CD8-positive, alpha-beta memory T cell (primary cell): ENCODE measurements at regions not wholly inside any gene's neighbourhood (a gene's known extent, or its start where the extent isn't known, plus 50 kb on each side); places are given as distances from the start of the nearest gene placed in this dataset.

Experiments
- CTCF ChIA-PET: fragments of 350-600 bp; sonication (Branson Sonifier 250); formaldehyde crosslinking; loops from one replicate; lab custom pipeline; 2021; ENCODE audit warnings: antibody characterized with exemption; lab: Charles Lee
- POLR2A ChIA-PET: fragments of 350-600 bp; sonication (Branson Sonifier 250); formaldehyde crosslinking; loops from one replicate; lab custom pipeline; 2021; ENCODE audit warnings: antibody characterized with exemption; lab: Charles Lee
- DNase-seq, 5 donors: peaks; one replicate each; pipeline versions ENCODE4 v3.0.0 to v3.0.0-alpha.2; 2020 to 2022; ENCODE audit warnings: mixed read lengths in 1 of 5
- H3K27ac ChIP-seq: one replicate; pipeline ENCODE4 v1.7.0; 2013; ENCODE audit warnings: low read depth, mild to moderate bottlenecking, low read length, moderate library complexity
- H3K27me3 ChIP-seq: 2 replicates; pipeline ENCODE4 v1.7.0; 2013; ENCODE audit warnings: low read length, mild to moderate bottlenecking; ENCODE audit not compliant: insufficient read depth, poor library complexity, severe bottlenecking
- H3K36me3 ChIP-seq: 2 replicates; pipeline ENCODE4 v1.7.0; 2013; ENCODE audit warnings: mild to moderate bottlenecking, low read length, moderate library complexity; ENCODE audit not compliant: insufficient read depth
- H3K4me1 ChIP-seq: 2 replicates; pipeline ENCODE4 v1.7.0; 2013; ENCODE audit warnings: mild to moderate bottlenecking, low read length, moderate library complexity; ENCODE audit not compliant: insufficient read depth
- H3K4me3 ChIP-seq: 2 replicates; pipeline ENCODE4 v1.7.0; 2013; ENCODE audit warnings: mild to moderate bottlenecking, low read length
- H3K9me3 ChIP-seq: 2 replicates; pipeline ENCODE4 v1.7.0; 2013; ENCODE audit warnings: mild to moderate bottlenecking, low read length
- H3K27ac Mint-ChIP-seq, 8 donors: one replicate each; pipeline ENCODE4 v1.8.0; 2020 to 2021; ENCODE audit warnings: mixed read lengths in 8 of 8, mild to moderate bottlenecking in 6 of 8, inconsistent platforms in 3 of 8, moderate library complexity in 3 of 8
- H3K27me3 Mint-ChIP-seq, 2 donors: one replicate each; pipeline ENCODE4 v1.8.0; 2020 to 2021; ENCODE audit warnings: mixed read lengths in 2 of 2, mild to moderate bottlenecking in 1 of 2, moderate library complexity in 1 of 2
- H3K36me3 Mint-ChIP-seq, 3 donors: one replicate each; pipeline ENCODE4 v1.8.0; 2020 to 2021; ENCODE audit warnings: mixed read lengths in 3 of 3, inconsistent platforms in 1 of 3, mild to moderate bottlenecking in 1 of 3
- H3K4me1 Mint-ChIP-seq, 3 donors: one replicate each; pipeline ENCODE4 v1.8.0; 2020 to 2021; ENCODE audit warnings: mixed read lengths in 3 of 3, inconsistent platforms in 1 of 3, mild to moderate bottlenecking in 1 of 3
- H3K4me3 Mint-ChIP-seq, 7 donors: one replicate each; pipeline ENCODE4 v1.8.0; 2020 to 2021; ENCODE audit warnings: mixed read lengths in 7 of 7, mild to moderate bottlenecking in 6 of 7, moderate library complexity in 4 of 7, inconsistent platforms in 2 of 7
- H3K9me3 Mint-ChIP-seq, 5 donors: one replicate each; pipeline ENCODE4 v1.8.0; 2020 to 2022; ENCODE audit warnings: mixed read lengths in 5 of 5, mild to moderate bottlenecking in 3 of 5, moderate library complexity in 2 of 5, inconsistent platforms in 1 of 5

- Mint-ChIP-seq H3K9me3 (peaks cover 2 to 23% (median 8%) of the 10 kb centered on the region in 5 donors), H3K4me1 (no peaks in the 10 kb centered on the region), H3K27me3 (peaks cover 0 to 1% of the 10 kb centered on the region in 2 donors), H3K27ac (no peak overlapping the region), H3K4me3 (no peak overlapping the region), H3K36me3 (no peaks in the 10 kb centered on the region)
- ChIA-PET CTCF (no interaction called here), POLR2A (no interaction called here)
- no peaks in the 10 kb centered on the region for H3K36me3 ChIP-seq
- no peak overlapping the region for H3K4me3 ChIP-seq
- H3K9me3 ChIP-seq: no peaks in the 10 kb centered on the region
- H3K27ac ChIP-seq: no peak overlapping the region
- no peak for DNase-seq
- no peaks in the 10 kb centered on the region for H3K27me3 ChIP-seq
- no peaks in the 10 kb centered on the region for H3K4me1 ChIP-seq
Measured at GRCh38 chr10:36182179-36182566, 540.1 kb upstream of the FZD8 start.

- peaks cover 2 to 23% (median 8%) of the 10 kb centered on the region in 5 donors for H3K9me3 Mint-ChIP-seq
- Histone ChIP-seq H3K4me1 (no peaks in the 10 kb centered on the region), H3K27me3 (no peaks in the 10 kb centered on the region), H3K36me3 (no peaks in the 10 kb centered on the region), H3K27ac (no peak overlapping the region), H3K9me3 (no peaks in the 10 kb centered on the region), H3K4me3 (no peak overlapping the region)
- DNase-seq: no peak
- ChIA-PET CTCF (no interaction called here), POLR2A (no interaction called here)
- no peaks in the 10 kb centered on the region for H3K4me1 Mint-ChIP-seq
- H3K4me3 Mint-ChIP-seq: no peak overlapping the region
- peaks cover 0 to 1% of the 10 kb centered on the region in 2 donors for H3K27me3 Mint-ChIP-seq
- H3K36me3 Mint-ChIP-seq: no peaks in the 10 kb centered on the region
- no peak overlapping the region for H3K27ac Mint-ChIP-seq
Measured at GRCh38 chr10:36181426-36182178, 539.5 kb upstream of the FZD8 start.

- ChIA-PET CTCF (no interaction called here), POLR2A (no interaction called here)
Measured at GRCh38 chr10:36178616-36179015, 536.5 kb upstream of the FZD8 start.

GRCh38 chr10:36177071-36177470 is 535.0 kb upstream of the FZD8 start:
- Mint-ChIP-seq H3K4me3 (no peak overlapping the region), H3K9me3 (peaks cover 2 to 22% (median 7%) of the 10 kb centered on the region in 5 donors), H3K4me1 (no peaks in the 10 kb centered on the region), H3K27ac (no peak overlapping the region), H3K36me3 (no peaks in the 10 kb centered on the region), H3K27me3 (peaks cover 0 to 1% of the 10 kb centered on the region in 2 donors)
- no peaks in the 10 kb centered on the region for H3K9me3 ChIP-seq
- no peaks in the 10 kb centered on the region for H3K4me1 ChIP-seq
- H3K27me3 ChIP-seq: no peaks in the 10 kb centered on the region
- no peak overlapping the region for H3K27ac ChIP-seq
- H3K36me3 ChIP-seq: no peaks in the 10 kb centered on the region
- ChIA-PET POLR2A (no interaction called here), CTCF (no interaction called here)
- DNase-seq: no peak
- no peak overlapping the region for H3K4me3 ChIP-seq

More at GRCh38 chr10:36178616-36179015, 536.5 kb upstream of the FZD8 start:
- Mint-ChIP-seq H3K4me1 (no peaks in the 10 kb centered on the region), H3K9me3 (peaks cover 2 to 26% (median 5%) of the 10 kb centered on the region in 5 donors), H3K36me3 (no peaks in the 10 kb centered on the region), H3K27ac (no peak overlapping the region), H3K27me3 (peaks cover 0 to 1% of the 10 kb centered on the region in 2 donors), H3K4me3 (no peak overlapping the region)
- no peaks in the 10 kb centered on the region for H3K4me1 ChIP-seq
- no peaks in the 10 kb centered on the region for H3K36me3 ChIP-seq
- H3K9me3 ChIP-seq: no peaks in the 10 kb centered on the region
- H3K27ac ChIP-seq: no peak overlapping the region
- no peak overlapping the region for H3K4me3 ChIP-seq
- no peak for DNase-seq
- H3K27me3 ChIP-seq: no peaks in the 10 kb centered on the region

GRCh38 chr10:36175954-36176353 is 533.9 kb upstream of the FZD8 start:
- H3K27ac Mint-ChIP-seq: no peak overlapping the region
- peaks cover 0 to 1% of the 10 kb centered on the region in 2 donors for H3K27me3 Mint-ChIP-seq
- H3K36me3 Mint-ChIP-seq: no peaks in the 10 kb centered on the region

GRCh38 chr10:36173364-36173763 is 531.3 kb upstream of the FZD8 start:
- Mint-ChIP-seq H3K27me3 (no peaks in the 10 kb centered on the region), H3K9me3 (peaks cover 2 to 15% (median 5%) of the 10 kb centered on the region in 5 donors)

More at GRCh38 chr10:36175954-36176353, 533.9 kb upstream of the FZD8 start:
- H3K9me3 ChIP-seq: no peaks in the 10 kb centered on the region
- ChIA-PET POLR2A (no interaction called here), CTCF (no interaction called here)
- DNase-seq: no peak
- H3K27ac ChIP-seq: no peak overlapping the region
- H3K4me3 ChIP-seq: no peak overlapping the region
- Mint-ChIP-seq H3K4me1 (no peaks in the 10 kb centered on the region), H3K9me3 (peaks cover 2 to 21% (median 7%) of the 10 kb centered on the region in 5 donors), H3K4me3 (no peak overlapping the region)
- no peaks in the 10 kb centered on the region for H3K27me3 ChIP-seq
- H3K36me3 ChIP-seq: no peaks in the 10 kb centered on the region
- no peaks in the 10 kb centered on the region for H3K4me1 ChIP-seq

GRCh38 chr10:36171953-36172940 is 530.2 kb upstream of the FZD8 start:
- Mint-ChIP-seq H3K27ac (no peak overlapping the region), H3K4me1 (no peaks in the 10 kb centered on the region), H3K9me3 (peaks cover 2 to 15% (median 5%) of the 10 kb centered on the region in 5 donors), H3K27me3 (no peaks in the 10 kb centered on the region), H3K4me3 (no peak overlapping the region), H3K36me3 (no peaks in the 10 kb centered on the region)
- Histone ChIP-seq H3K4me1 (no peaks in the 10 kb centered on the region), H3K4me3 (no peak overlapping the region), H3K27ac (no peak overlapping the region), H3K9me3 (no peaks in the 10 kb centered on the region), H3K36me3 (no peaks in the 10 kb centered on the region), H3K27me3 (no peaks in the 10 kb centered on the region)
- no peak for DNase-seq
- ChIA-PET POLR2A (no interaction called here), CTCF (no interaction called here)

More at GRCh38 chr10:36173364-36173763, 531.3 kb upstream of the FZD8 start:
- ChIA-PET POLR2A (no interaction called here), CTCF (no interaction called here)
- Histone ChIP-seq H3K4me3 (no peak overlapping the region), H3K9me3 (no peaks in the 10 kb centered on the region), H3K27me3 (no peaks in the 10 kb centered on the region), H3K4me1 (no peaks in the 10 kb centered on the region), H3K36me3 (no peaks in the 10 kb centered on the region), H3K27ac (no peak overlapping the region)
- no peak for DNase-seq
- no peaks in the 10 kb centered on the region for H3K4me1 Mint-ChIP-seq
- no peak overlapping the region for H3K27ac Mint-ChIP-seq
- no peaks in the 10 kb centered on the region for H3K36me3 Mint-ChIP-seq
- no peak overlapping the region for H3K4me3 Mint-ChIP-seq

- H3K27ac Mint-ChIP-seq: no peak overlapping the region
- H3K36me3 Mint-ChIP-seq: no peaks in the 10 kb centered on the region
- H3K9me3 ChIP-seq: no peaks in the 10 kb centered on the region
- H3K4me1 Mint-ChIP-seq: no peaks in the 10 kb centered on the region
- H3K27ac ChIP-seq: no peak overlapping the region
- peaks cover 2 to 15% (median 4%) of the 10 kb centered on the region in 5 donors for H3K9me3 Mint-ChIP-seq
- DNase-seq: no peak
- no peaks in the 10 kb centered on the region for H3K4me1 ChIP-seq
- H3K4me3 ChIP-seq: no peak overlapping the region
- ChIA-PET POLR2A (no interaction called here), CTCF (no interaction called here)
- no peaks in the 10 kb centered on the region for H3K27me3 ChIP-seq
- no peaks in the 10 kb centered on the region for H3K36me3 ChIP-seq
- H3K4me3 Mint-ChIP-seq: no peak overlapping the region
- H3K27me3 Mint-ChIP-seq: no peaks in the 10 kb centered on the region
Measured at GRCh38 chr10:36171556-36171952, 529.5 kb upstream of the FZD8 start.
